Transverse colon (tissue), 4 donors: ENCODE measurements at regions not wholly inside any gene's neighbourhood (a gene's known extent, or its start where the extent isn't known, plus 50 kb on each side); places are given as distances from the start of the nearest gene placed in this dataset.

Experiments
- CTCF ChIP-seq, 5 experiments: fragments of 200-600 bp in 3 of 5; fragments of 450-650 bp in 2 of 5; sonication (generic) in 3 of 5; IDR thresholded peaks; 1 replicate in 2 of 5; 2 replicates in 3 of 5; pipeline ENCODE4 v1.5.1; 2016 to 2017; ENCODE audit warnings: antibody characterized with exemption in 5 of 5, inconsistent platforms in 3 of 5, mild to moderate bottlenecking in 2 of 5, moderate library complexity in 1 of 5
- EP300 ChIP-seq: sonication (generic); formaldehyde crosslinking; IDR thresholded peaks from one replicate; pipeline ENCODE4 v1.6.1; 2017; ENCODE audit warnings: antibody characterized with exemption, low read depth
- POLR2A ChIP-seq: fragments of 450-650 bp; IDR thresholded peaks from one replicate; pipeline ENCODE4 v1.6.1; 2016; ENCODE audit warnings: antibody characterized with exemption, mild to moderate bottlenecking, moderate library complexity
- POLR2AphosphoS5 ChIP-seq, 3 donors: sonication (generic); formaldehyde crosslinking; IDR thresholded peaks; one replicate each; pipeline ENCODE4 v1.6.1; 2016; ENCODE audit warnings: antibody characterized with exemption in 3 of 3

DNA sequence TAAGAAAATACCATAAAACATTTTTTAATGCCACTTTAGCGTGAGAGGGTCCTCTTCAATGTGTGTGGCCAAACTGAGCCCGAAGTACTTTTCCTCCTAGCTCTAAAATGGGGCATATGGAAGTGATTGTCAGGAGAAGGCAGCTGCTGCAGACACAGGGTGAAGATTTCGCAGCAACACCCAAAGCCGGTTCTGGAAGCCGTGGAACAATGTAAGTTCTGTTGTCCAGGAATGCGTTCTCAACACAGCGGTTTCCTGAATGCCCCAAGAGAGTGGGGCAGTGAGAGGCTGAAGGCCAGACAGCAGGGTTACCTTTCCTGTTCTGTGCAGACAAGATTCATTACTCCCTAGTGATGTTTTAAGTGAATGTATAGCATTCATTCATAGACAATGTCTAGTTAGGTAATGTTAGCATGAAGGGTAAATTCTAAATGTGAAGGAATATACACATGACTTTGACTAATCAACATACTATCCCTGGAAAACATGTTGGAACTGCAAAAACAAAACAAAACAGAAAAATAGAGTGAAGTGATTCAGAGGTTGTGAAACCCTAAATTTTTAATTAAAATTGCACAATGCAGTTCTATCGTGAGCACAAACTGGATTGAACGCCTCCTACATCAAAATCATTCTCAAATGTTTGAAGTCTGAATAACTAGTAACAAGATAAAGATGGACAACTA is 197.0 kb upstream of the SEMA6A start:
- TF ChIP-seq CTCF (IDR thresholded peaks at IDR 0.05), result no peak
- TF ChIP-seq POLR2A, result no peak
- TF ChIP-seq POLR2AphosphoS5 (IDR thresholded peaks at IDR 0.05), result no peak
- no peak for TF ChIP-seq EP300
